Effector memory CD8-positive, alpha-beta T cell (primary cell): ENCODE measurements at regions not wholly inside any gene's neighbourhood (a gene's known extent, or its start where the extent isn't known, plus 50 kb on each side); places are given as distances from the start of the nearest gene placed in this dataset.

Experiments
- ATAC-seq: fragments of 150-1000 bp; cut with Tn5 transposase; replicated peaks from 2 replicates; pipeline ENCODE4 v1.10.0; 2021; ENCODE audit warnings: mild to moderate bottlenecking, moderate library complexity
- DNase-seq, 3 experiments: peaks; one replicate each; pipeline ENCODE4 v3.0.0; 2021
- H3K27ac Mint-ChIP-seq, 2 donors: one replicate each; pipeline ENCODE4 v1.8.0; 2022; ENCODE audit warnings: mild to moderate bottlenecking in 2 of 2, mixed read lengths in 2 of 2, moderate library complexity in 2 of 2
- H3K27me3 Mint-ChIP-seq, 2 donors: one replicate each; pipeline ENCODE4 v1.8.0; 2022; ENCODE audit warnings: mixed read lengths in 2 of 2
- H3K36me3 Mint-ChIP-seq: one replicate; pipeline ENCODE4 v1.8.0; 2022; ENCODE audit warnings: mild to moderate bottlenecking, moderate library complexity, mixed read lengths; ENCODE audit not compliant: insufficient read depth
- H3K4me1 Mint-ChIP-seq, 2 donors: one replicate each; pipeline ENCODE4 v1.8.0; 2022; ENCODE audit warnings: low read depth in 2 of 2, mixed read lengths in 2 of 2
- H3K4me3 Mint-ChIP-seq, 2 donors: one replicate each; pipeline ENCODE4 v1.8.0; 2022; ENCODE audit warnings: mild to moderate bottlenecking in 2 of 2, mixed read lengths in 2 of 2, moderate library complexity in 2 of 2
- H3K9me3 Mint-ChIP-seq, 2 donors: one replicate each; pipeline ENCODE4 v1.8.0; 2022; ENCODE audit warnings: mixed read lengths in 2 of 2

DNA sequence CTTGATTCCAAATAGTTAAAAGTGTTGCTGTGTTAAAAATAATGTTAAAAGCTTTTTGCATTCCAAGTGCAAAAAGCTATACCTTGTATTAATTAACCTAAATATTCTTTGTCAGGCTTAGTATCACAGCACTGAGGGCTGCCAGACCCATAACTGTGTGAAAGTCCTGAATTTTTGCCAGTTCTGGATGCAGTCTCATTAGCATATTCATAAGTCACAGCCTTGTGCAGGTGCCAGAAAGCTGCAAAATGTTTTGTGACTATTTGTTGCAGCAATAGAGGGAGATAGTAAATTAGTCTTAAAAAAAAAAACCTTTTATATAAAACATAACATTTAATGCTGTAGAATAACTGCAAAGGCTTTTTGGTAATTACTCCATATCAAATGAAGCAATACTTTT lies 56.6 kb downstream of the SLITRK1 start:
- ATAC-seq (no peak), DNase-seq (no peak)
- Mint-ChIP-seq H3K4me3 (no peak overlapping the region), H3K27ac (no peak overlapping the region), H3K27me3 (no peaks in the 10 kb centered on the region), H3K4me1 (no peaks in the 10 kb centered on the region), H3K36me3 (no peaks in the 10 kb centered on the region), H3K9me3 (peaks cover 0 to 7% of the 10 kb centered on the region in 2 donors)

DNA sequence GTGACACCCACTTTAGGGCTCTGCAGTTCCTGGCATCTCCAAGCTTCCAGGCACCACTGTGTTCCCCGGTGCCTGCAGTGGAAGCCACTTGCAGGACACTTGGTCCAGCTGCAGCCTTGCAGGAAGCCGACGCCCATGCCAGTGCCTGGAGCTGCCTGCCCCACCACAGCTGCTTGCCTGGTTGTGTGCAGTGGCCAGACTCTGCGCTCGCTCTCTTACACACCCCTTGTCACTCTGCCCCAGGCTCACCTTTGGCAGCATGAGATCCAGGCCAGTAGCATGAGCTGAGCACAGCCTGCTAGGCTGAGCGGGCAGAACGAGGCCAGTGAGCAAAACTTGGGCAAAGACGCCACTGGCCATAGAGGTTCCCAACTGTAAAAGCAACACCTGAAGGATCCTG lies 57.7 kb downstream of the SLITRK1 start:
- Mint-ChIP-seq H3K4me3 (no peak overlapping the region), H3K27ac (no peak overlapping the region), H3K4me1 (no peaks in the 10 kb centered on the region), H3K36me3 (no peaks in the 10 kb centered on the region), H3K27me3 (no peaks in the 10 kb centered on the region), H3K9me3 (no peaks in the 10 kb centered on the region)
- DNase-seq (no peak), ATAC-seq (no peak)

DNA sequence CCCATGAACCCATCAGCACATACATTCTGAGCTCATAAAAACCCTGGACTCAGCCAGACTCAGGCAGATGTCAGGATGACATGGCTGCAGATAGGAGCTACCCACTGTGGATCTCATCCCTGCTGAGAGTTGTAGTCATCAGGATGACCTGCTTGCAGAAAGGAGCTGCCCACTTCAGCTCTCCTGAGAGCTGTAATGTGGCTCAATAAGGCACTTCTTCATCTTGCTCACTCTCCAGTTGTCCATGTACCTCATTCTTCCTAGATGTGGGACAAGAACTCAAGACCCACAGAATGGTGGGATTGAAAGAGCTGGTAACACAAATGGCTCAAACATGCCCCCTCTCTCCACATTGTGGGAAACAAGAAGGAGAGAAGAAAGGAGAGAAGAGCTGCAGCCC lies 58.2 kb downstream of the SLITRK1 start:
- no peaks in the 10 kb centered on the region for H3K9me3 Mint-ChIP-seq
- ATAC-seq (no peak), DNase-seq (no peak)
- no peak overlapping the region for H3K27ac Mint-ChIP-seq
- H3K27me3 Mint-ChIP-seq = no peaks in the 10 kb centered on the region
- no peak overlapping the region for H3K4me3 Mint-ChIP-seq
- no peaks in the 10 kb centered on the region for H3K4me1 Mint-ChIP-seq
- no peaks in the 10 kb centered on the region for H3K36me3 Mint-ChIP-seq

- Mint-ChIP-seq H3K27ac (no peak overlapping the region), H3K4me1 (no peaks in the 10 kb centered on the region), H3K36me3 (no peaks in the 10 kb centered on the region), H3K27me3 (no peaks in the 10 kb centered on the region), H3K4me3 (no peak overlapping the region), H3K9me3 (peaks cover 0 to 2% of the 10 kb centered on the region in 2 donors)
- ATAC-seq (no peak), DNase-seq (no peak)
These were observed 62.7 kb downstream of the SLITRK1 start for GRCh38 chr13:83819611-83820010.

DNA sequence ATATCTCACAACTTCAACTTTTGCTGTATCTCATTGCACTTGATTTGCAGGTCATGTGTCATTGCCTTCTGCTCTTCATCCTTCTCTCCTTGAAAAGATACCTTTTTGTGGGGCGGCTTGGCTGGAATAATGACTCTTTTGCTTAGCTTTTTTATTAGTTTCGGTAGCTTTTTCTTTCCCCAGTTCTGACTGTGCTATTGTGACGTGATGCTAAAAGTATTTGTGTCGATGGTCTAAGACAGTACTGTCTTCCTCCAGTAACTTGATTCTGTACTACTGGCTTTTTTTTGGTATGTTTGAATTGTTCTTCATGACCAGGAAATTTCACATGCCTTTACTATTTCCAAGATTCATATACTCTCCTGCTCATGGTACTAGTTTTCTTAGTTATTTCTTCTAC lies 63.1 kb downstream of the SLITRK1 start:
- peaks cover 0 to 2% of the 10 kb centered on the region in 2 donors for H3K9me3 Mint-ChIP-seq
- DNase-seq (no peak), ATAC-seq (no peak)
- no peaks in the 10 kb centered on the region for H3K27me3 Mint-ChIP-seq
- no peak overlapping the region for H3K27ac Mint-ChIP-seq
- no peaks in the 10 kb centered on the region for H3K36me3 Mint-ChIP-seq
- H3K4me3 Mint-ChIP-seq = no peak overlapping the region
- H3K4me1 Mint-ChIP-seq = no peaks in the 10 kb centered on the region

DNA sequence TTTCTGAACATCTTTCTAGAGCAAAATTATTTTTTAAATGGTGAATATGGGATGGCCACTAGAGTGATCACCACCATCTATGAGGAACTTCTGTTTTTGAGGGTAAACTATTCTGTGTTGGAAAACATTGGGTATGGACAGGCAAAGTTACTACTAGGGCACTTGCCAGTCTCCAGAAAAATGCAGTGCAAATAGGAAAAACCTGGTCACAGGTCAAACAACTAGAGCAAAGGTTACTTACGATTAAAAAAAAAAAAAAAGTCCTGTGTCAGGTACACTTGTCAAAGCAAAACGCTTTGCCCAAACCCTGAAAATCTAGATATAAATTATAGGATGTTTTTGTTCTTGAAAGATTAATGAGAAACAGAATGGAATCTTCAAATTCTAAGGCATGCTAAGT lies 66.2 kb downstream of the SLITRK1 start:
- DNase-seq = no peak
- H3K4me3 Mint-ChIP-seq = no peak overlapping the region
- H3K9me3 Mint-ChIP-seq = peaks cover 0 to 5% of the 10 kb centered on the region in 2 donors
- H3K4me1 Mint-ChIP-seq = no peaks in the 10 kb centered on the region
- H3K27me3 Mint-ChIP-seq = no peaks in the 10 kb centered on the region
- H3K27ac Mint-ChIP-seq = no peak overlapping the region
- no peak for ATAC-seq
- H3K36me3 Mint-ChIP-seq = no peaks in the 10 kb centered on the region

DNA sequence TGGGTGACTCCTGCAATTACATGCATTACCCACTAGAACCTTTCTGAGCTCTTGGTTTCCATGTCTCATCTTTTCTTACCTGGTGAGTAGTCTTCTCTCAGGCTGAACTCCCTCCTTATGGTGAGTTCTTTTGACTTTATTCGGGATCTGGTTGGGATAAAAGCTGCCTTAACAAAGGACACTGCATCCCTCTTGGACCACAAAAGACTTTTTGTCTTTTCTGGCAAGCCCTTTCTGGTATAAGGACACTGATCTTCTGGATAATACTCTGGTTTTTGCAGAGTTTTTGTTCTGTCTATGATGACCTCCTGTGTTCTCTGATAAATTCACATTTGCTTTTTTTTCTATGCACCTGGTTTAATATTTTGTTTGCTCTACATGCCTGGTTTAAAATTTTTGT lies 66.7 kb downstream of the SLITRK1 start:
- H3K4me3 Mint-ChIP-seq = no peak overlapping the region
- H3K27me3 Mint-ChIP-seq = no peaks in the 10 kb centered on the region
- no peak overlapping the region for H3K27ac Mint-ChIP-seq
- no peaks in the 10 kb centered on the region for H3K36me3 Mint-ChIP-seq
- DNase-seq (no peak), ATAC-seq (no peak)
- H3K4me1 Mint-ChIP-seq = no peaks in the 10 kb centered on the region
- H3K9me3 Mint-ChIP-seq = peaks cover 0 to 6% of the 10 kb centered on the region in 2 donors

DNA sequence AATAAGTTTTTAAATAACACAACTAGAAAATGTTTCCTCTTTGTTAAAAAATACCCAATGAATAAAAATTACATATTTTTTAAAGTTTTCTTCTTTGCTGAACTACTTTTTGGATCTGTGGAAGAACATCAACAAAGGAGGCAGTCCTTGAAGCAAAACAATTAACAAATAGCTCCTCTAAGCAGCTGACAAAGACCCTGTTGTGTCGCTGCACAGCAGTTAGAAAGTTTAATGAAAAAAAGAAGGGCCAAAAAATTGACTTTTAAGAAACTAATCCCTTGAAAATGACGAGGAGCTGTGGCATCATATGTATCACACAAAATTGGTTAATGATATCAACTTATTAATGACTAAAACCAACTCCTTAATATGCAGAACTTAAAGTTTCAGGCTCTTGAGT lies 72.1 kb downstream of the SLITRK1 start:
- DNase-seq (no peak), ATAC-seq (no peak)
- Mint-ChIP-seq H3K27me3 (no peaks in the 10 kb centered on the region), H3K36me3 (no peaks in the 10 kb centered on the region), H3K4me3 (no peak overlapping the region), H3K4me1 (no peaks in the 10 kb centered on the region), H3K27ac (no peak overlapping the region), H3K9me3 (peaks cover 0 to 4% of the 10 kb centered on the region in 2 donors)

- Mint-ChIP-seq H3K4me3 (no peak overlapping the region), H3K27me3 (no peaks in the 10 kb centered on the region), H3K9me3 (no peaks in the 10 kb centered on the region), H3K4me1 (no peaks in the 10 kb centered on the region), H3K27ac (no peak overlapping the region), H3K36me3 (no peaks in the 10 kb centered on the region)
- DNase-seq = no peak
- ATAC-seq = no peak
These were observed 77.8 kb downstream of the SLITRK1 start for GRCh38 chr13:83804356-83804962.

- Mint-ChIP-seq H3K9me3 (no peaks in the 10 kb centered on the region), H3K27me3 (no peaks in the 10 kb centered on the region), H3K4me1 (no peaks in the 10 kb centered on the region), H3K36me3 (no peaks in the 10 kb centered on the region), H3K4me3 (no peak overlapping the region), H3K27ac (no peak overlapping the region)
- ATAC-seq (no peak), DNase-seq (no peak)
These were observed 83.5 kb downstream of the SLITRK1 start for GRCh38 chr13:83798731-83799130.

GRCh38 chr13:83796364-83796763 lies 85.9 kb downstream of the SLITRK1 start:
- Mint-ChIP-seq H3K4me3 (no peak overlapping the region), H3K27ac (no peak overlapping the region), H3K9me3 (no peaks in the 10 kb centered on the region), H3K36me3 (no peaks in the 10 kb centered on the region), H3K4me1 (no peaks in the 10 kb centered on the region), H3K27me3 (no peaks in the 10 kb centered on the region)
- ATAC-seq = no peak
- DNase-seq = no peak

DNA sequence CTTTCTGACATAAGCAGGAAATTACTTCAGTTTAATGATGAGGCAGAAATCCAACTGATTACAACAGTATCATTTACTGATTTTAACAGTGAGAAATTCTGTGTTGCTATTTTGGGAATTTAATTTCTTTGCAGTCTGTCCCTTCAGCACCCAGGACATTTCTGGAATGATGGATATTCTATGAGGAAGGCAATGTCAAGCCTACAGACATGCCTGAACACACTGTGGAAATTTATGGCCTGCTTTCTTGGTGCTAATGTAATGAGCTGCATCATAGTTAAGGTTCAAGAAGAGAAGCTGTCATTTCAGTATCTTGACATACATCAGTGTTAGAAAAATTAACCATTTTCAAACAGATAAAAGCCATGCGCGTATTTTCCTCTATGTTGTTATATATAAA lies 87.7 kb downstream of the SLITRK1 start:
- H3K9me3 Mint-ChIP-seq = no peaks in the 10 kb centered on the region
- DNase-seq = no peak
- H3K4me3 Mint-ChIP-seq = no peak overlapping the region
- no peak overlapping the region for H3K27ac Mint-ChIP-seq
- H3K27me3 Mint-ChIP-seq = no peaks in the 10 kb centered on the region
- H3K36me3 Mint-ChIP-seq = no peaks in the 10 kb centered on the region
- no peak for ATAC-seq
- H3K4me1 Mint-ChIP-seq = no peaks in the 10 kb centered on the region

DNA sequence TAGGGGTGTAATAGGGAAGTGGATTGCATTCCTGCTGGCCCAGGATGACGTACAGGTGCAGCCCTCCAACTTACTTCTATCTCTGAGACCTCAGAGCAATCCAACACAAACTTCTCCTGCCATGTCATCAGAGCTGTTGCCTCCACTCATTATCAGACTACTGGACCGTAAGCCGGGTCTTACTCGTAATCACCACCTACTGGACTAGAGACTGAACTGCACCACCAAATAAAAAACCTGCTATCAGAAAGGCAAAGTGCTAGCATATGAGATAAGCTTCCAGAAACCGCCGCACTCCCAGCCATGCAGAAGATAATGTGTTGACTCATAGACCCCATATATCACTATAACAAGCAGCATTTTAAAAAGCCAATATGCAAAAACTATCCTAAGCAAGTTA lies 102.0 kb downstream of the SLITRK1 start:
- Mint-ChIP-seq H3K4me1 (no peaks in the 10 kb centered on the region), H3K4me3 (no peak overlapping the region), H3K9me3 (no peaks in the 10 kb centered on the region), H3K27ac (no peak overlapping the region), H3K36me3 (no peaks in the 10 kb centered on the region), H3K27me3 (no peaks in the 10 kb centered on the region)
- ATAC-seq (no peak), DNase-seq (no peak)

DNA sequence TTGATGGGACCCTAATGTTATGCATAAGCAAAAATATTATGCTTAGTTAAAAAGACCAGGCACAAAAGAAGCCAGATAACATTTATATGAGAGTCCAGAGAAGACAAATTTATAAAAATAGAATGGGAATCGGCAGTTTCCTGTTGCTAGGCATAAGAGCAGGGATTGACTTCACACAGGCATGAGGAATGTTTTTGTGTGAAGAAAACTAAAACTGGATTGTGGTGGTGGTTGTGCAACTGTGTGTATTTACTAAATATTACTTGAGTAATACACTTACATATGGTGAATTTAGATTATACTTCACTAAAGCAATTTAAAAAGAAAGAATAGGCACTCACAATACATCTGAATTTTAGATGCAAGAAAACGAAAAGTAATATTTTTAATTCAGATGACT lies 108.3 kb downstream of the SLITRK1 start:
- H3K27ac Mint-ChIP-seq = no peak overlapping the region
- no peaks in the 10 kb centered on the region for H3K27me3 Mint-ChIP-seq
- H3K4me1 Mint-ChIP-seq = no peaks in the 10 kb centered on the region

GRCh38 chr13:83765796-83766195 lies 116.5 kb downstream of the SLITRK1 start:
- Mint-ChIP-seq H3K27me3 (no peaks in the 10 kb centered on the region), H3K4me3 (no peak overlapping the region), H3K27ac (no peak overlapping the region), H3K4me1 (no peaks in the 10 kb centered on the region), H3K9me3 (peaks cover 0 to 16% of the 10 kb centered on the region in 2 donors), H3K36me3 (no peaks in the 10 kb centered on the region)
- no peak for DNase-seq
- no peak for ATAC-seq

More for the DNA sequence above, 108.3 kb downstream of the SLITRK1 start:
- no peaks in the 10 kb centered on the region for H3K36me3 Mint-ChIP-seq
- ATAC-seq = no peak
- no peak for DNase-seq
- H3K9me3 Mint-ChIP-seq = peaks cover 0 to 5% of the 10 kb centered on the region in 2 donors
- H3K4me3 Mint-ChIP-seq = no peak overlapping the region
